HG03354 (cell line): ENCODE measurements at regions not wholly inside any gene's neighbourhood (a gene's known extent, or its start where the extent isn't known, plus 50 kb on each side); places are given as distances from the start of the nearest gene placed in this dataset.

Source experiments
- ATAC-seq: cut with Tn5 transposase; IDR thresholded peaks from one replicate; pipeline ENCODE4 v1.9.1; 2021; ENCODE audit warnings: mild to moderate bottlenecking; ENCODE audit not compliant: unreplicated experiment, poor library complexity, severe bottlenecking

- no peak for ATAC-seq
These were observed 184.5 kb upstream of the TSC22D2 start for GRCh38 chr3:150223558-150223957.

- no peak for ATAC-seq
These were observed 185.2 kb upstream of the TSC22D2 start for GRCh38 chr3:150222691-150223489.

GRCh38 chr3:150221904-150222523, 186.1 kb upstream of the TSC22D2 start:
- ATAC-seq, result no peak

- ATAC-seq, result no peak
These were observed 187.3 kb upstream of the TSC22D2 start for GRCh38 chr3:150220799-150221198.

- no peak for ATAC-seq
These were observed 188.1 kb upstream of the TSC22D2 start for GRCh38 chr3:150220041-150220440.

GRCh38 chr3:150218841-150219240, 189.3 kb upstream of the TSC22D2 start:
- ATAC-seq, result no peak

GRCh38 chr3:150218236-150218635, 189.9 kb upstream of the TSC22D2 start:
- no peak for ATAC-seq

GRCh38 chr3:150217691-150218090, 190.4 kb upstream of the TSC22D2 start:
- ATAC-seq, result no peak

GRCh38 chr3:150216866-150217600, 191.1 kb upstream of the TSC22D2 start:
- ATAC-seq, result no peak

- no peak for ATAC-seq
These were observed 191.9 kb upstream of the TSC22D2 start for GRCh38 chr3:150216041-150216811.

- no peak for ATAC-seq
These were observed 192.5 kb upstream of the TSC22D2 start for GRCh38 chr3:150215616-150216015.

- no peak for ATAC-seq
These were observed 194.5 kb upstream of the TSC22D2 start for GRCh38 chr3:150213577-150213976.

- ATAC-seq, result no peak
These were observed 197.5 kb upstream of the TSC22D2 start for GRCh38 chr3:150210461-150211110.

- no peak for ATAC-seq
These were observed 204.8 kb upstream of the TSC22D2 start for GRCh38 chr3:150203273-150203672.

GRCh38 chr3:150202711-150203110, 205.4 kb upstream of the TSC22D2 start:
- ATAC-seq, result no peak

- ATAC-seq, result no peak
These were observed 213.1 kb upstream of the TSC22D2 start for GRCh38 chr3:150194957-150195356.

- ATAC-seq, result no peak
These were observed 213.6 kb upstream of the TSC22D2 start for GRCh38 chr3:150194513-150194912.

- no peak for ATAC-seq
These were observed 213.9 kb upstream of the PFN2 start for GRCh38 chr3:150184426-150185071.
